GM12891 (cell line): ENCODE measurements at regions not wholly inside any gene's neighbourhood (a gene's known extent, or its start where the extent isn't known, plus 50 kb on each side); places are given as distances from the start of the nearest gene placed in this dataset.

Experiments used
- DNase-seq: peaks from one replicate; pipeline ENCODE4 v3.0.0; 2011; ENCODE audit warnings: low spot score; ENCODE audit not compliant: insufficient read length
- FAIRE-seq: peaks from 2 replicates; lab custom pipeline; 2011; peaks lifted over from hg19 to GRCh38; lab: Jason Lieb, UNC
- PAX5 ChIP-seq: IDR thresholded peaks from 2 replicates; pipeline ENCODE4 v1.6.1; 2011; ENCODE audit warnings: low read length, moderate library complexity, mild to moderate bottlenecking; ENCODE audit not compliant: insufficient read depth, severe bottlenecking
- POLR2A ChIP-seq: IDR thresholded peaks from 2 replicates; pipeline ENCODE4 v1.6.1; 2011; ENCODE audit warnings: low read depth, low read length, control low read depth
- POLR2AphosphoS5 ChIP-seq: IDR thresholded peaks from 2 replicates; pipeline ENCODE4 v1.6.1; 2011; ENCODE audit warnings: low read depth, low read length, control low read depth
- POU2F2 ChIP-seq: IDR thresholded peaks from 2 replicates; pipeline ENCODE4 v1.6.1; 2011; ENCODE audit warnings: low read depth, mild to moderate bottlenecking, control low read depth, low read length, moderate library complexity
- SPI1 ChIP-seq: IDR thresholded peaks from 2 replicates; pipeline ENCODE4 v1.6.1; 2011; ENCODE audit warnings: low read depth, low read length, control low read depth
- TAF1 ChIP-seq: IDR thresholded peaks from 2 replicates; pipeline ENCODE4 v1.6.1; 2011; ENCODE audit warnings: low read depth, low read length, control low read depth

DNA sequence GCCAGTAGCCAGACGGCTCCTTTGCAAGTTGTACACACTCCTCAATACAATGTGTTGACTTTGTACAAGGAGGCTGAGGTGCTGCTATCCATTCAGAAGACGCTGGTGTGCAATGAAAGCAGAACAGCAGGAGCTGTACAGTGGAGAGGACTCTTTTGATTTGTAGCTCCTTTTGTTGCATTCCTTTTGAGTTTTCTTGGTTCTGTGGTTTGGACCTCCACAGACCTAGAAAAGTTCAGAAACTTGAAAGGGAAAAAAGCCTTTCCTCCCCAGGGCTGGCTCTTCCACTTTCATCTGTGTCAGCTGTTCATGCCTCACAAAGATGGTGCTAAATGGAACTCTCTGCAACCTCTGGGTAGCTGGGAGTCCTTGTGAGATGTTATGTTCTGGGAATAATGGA, 117.4 kb downstream of the MAT2B start:
- DNase-seq (no peak), FAIRE-seq (no peak)
- TF ChIP-seq SPI1 (no peak), POLR2A (no peak), PAX5 (no peak), TAF1 (no peak), POU2F2 (no peak), POLR2AphosphoS5 (no peak)

DNA sequence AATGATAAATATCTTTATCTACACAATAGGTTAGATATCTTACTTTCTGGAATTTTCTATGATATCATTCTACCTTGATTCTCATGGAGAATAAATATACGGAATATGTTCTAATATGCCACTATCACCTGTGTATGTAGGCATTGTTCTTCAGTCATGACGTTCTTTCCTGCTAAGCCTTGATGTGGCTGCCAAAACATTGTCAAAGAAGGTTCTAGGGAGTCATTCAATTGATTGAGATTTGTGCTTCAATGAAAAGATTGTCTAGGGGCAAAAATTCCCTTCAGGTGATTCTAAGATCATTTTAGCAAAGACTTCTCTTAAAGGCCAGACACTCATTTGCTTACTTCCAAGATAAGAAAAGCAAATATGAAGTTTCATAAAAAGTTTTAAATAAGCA, 118.1 kb downstream of the MAT2B start:
- TF ChIP-seq POU2F2 = no peak
- TF ChIP-seq POLR2AphosphoS5 = no peak
- no peak for TF ChIP-seq POLR2A
- TF ChIP-seq SPI1 = no peak
- TF ChIP-seq TAF1 = no peak
- no peak for TF ChIP-seq PAX5
- DNase-seq (no peak), FAIRE-seq (no peak)

DNA sequence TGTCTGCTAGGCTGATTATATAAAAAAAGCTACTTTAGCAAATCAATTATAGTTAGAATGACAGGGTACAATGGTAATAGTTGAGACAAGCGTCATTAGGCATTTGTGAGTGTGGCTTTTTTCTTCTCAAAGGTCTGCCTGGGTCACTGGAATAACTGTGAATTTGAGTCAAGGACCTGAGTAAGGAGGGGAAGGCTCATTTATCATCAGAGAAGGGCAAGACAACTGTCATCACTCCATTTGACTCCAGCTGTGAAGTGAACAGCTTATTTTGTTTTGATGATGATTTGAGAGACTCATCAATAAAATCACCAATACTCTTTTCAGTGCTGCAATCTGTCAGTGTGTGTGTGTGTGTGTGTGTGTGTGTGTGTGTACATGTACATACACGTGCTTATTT, 118.6 kb downstream of the MAT2B start:
- no peak for TF ChIP-seq PAX5
- TF ChIP-seq POU2F2 = no peak
- no peak for TF ChIP-seq TAF1
- no peak for TF ChIP-seq POLR2A
- TF ChIP-seq POLR2AphosphoS5 = no peak
- TF ChIP-seq SPI1 = no peak
- no peak for DNase-seq
- no peak for FAIRE-seq

DNA sequence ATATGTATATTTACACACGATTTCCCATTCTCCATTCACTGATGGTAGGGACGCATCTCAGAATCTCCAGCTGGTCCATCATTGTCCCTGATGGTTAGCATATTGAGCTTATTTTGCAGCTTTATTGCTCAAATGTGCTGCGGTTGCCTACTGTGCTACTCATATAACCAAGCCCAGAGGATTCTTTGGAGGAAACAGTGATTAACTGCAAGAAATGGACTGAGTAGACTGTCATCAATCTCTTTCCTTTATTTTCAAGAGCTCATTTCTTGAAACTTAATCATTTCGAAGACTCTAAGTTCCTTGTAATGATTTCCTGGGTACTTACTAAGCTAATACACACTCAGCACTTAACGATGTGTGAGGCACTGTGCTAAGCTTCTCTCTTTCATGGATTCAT, 119.0 kb downstream of the MAT2B start:
- DNase-seq (no peak), FAIRE-seq (no peak)
- no peak for TF ChIP-seq POLR2AphosphoS5
- TF ChIP-seq TAF1 = no peak
- TF ChIP-seq POLR2A = no peak
- TF ChIP-seq SPI1 = no peak
- no peak for TF ChIP-seq POU2F2
- no peak for TF ChIP-seq PAX5

DNA sequence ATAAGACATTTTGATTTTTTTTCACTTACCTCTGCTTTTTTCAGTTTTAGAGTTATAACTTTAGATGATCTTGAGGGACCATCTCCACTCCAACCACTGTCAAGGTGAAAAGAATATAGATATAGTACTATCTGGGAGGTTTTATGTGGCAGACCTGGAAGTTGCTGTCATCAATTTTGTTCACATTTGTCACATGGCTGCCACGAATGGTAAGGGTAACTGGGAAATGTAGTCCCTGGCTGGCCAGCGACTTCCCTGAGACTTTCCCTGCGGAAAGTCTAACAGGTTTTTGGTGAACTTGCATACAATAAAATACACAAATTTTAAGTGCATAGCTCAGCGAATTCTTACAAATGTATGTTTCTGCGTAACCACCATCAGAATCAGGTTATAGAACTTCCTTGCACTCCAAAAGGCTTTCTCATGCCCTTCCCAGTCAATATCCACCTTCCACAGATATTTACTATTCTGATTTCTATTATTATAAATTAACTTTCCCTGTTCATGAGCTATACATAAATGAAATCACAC, 121.5 kb downstream of the MAT2B start:
- FAIRE-seq (no peak), DNase-seq (no peak)
- no peak for TF ChIP-seq POLR2A
- TF ChIP-seq SPI1 = no peak
- no peak for TF ChIP-seq POLR2AphosphoS5
- TF ChIP-seq PAX5 = no peak
- TF ChIP-seq POU2F2 = no peak
- no peak for TF ChIP-seq TAF1

DNA sequence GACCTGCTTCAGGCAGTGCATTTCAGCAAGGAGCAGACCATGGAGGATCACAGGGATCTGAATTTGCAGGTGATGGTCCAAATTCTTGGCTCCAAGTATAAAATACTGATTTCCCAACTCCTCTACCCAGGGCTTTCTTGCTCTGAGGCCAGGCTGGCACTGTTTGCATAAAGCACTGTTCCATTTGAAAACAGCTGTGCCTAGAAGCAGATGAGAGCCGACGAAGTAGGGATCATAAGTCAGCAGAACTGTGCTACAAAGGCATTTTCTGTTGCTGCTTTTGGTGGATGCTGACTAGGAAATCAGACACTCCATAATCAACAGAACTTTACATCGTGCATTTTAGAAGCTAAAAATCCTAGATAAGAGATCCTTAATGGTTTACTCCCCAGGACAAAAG, 126.4 kb downstream of the MAT2B start:
- no peak for DNase-seq
- TF ChIP-seq PAX5 (no peak), POLR2A (no peak), SPI1 (no peak), POLR2AphosphoS5 (no peak), POU2F2 (no peak), TAF1 (no peak)
- no peak for FAIRE-seq

DNA sequence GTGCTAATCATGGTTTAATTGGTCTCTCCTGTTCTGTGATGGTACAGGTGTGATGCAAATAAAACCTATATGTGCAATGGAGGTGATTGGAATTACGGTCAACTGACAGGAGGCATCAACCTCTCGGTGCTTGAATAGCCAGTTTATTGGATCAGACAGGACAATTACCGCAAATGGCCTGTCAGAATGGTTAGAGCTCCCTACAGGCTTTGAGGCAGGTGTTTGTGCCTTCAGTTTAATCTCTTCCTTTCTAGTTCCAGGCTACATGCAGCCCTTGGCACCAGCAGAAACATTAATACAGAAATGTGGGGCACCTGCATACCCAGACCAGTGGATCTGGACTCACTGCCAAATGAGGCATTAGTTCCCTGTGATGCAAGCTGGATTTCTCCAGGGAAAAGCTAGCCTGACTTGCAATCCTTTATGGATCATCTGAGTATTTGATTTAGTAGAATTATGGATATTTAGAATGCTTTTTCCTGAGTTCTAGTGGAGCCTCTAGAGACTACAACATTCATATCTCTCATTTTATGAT, 128.6 kb downstream of the MAT2B start:
- TF ChIP-seq PAX5 = no peak
- no peak for TF ChIP-seq SPI1
- no peak for TF ChIP-seq TAF1
- no peak for TF ChIP-seq POLR2AphosphoS5
- TF ChIP-seq POU2F2 = no peak
- no peak for TF ChIP-seq POLR2A
- DNase-seq = no peak
- no peak for FAIRE-seq

DNA sequence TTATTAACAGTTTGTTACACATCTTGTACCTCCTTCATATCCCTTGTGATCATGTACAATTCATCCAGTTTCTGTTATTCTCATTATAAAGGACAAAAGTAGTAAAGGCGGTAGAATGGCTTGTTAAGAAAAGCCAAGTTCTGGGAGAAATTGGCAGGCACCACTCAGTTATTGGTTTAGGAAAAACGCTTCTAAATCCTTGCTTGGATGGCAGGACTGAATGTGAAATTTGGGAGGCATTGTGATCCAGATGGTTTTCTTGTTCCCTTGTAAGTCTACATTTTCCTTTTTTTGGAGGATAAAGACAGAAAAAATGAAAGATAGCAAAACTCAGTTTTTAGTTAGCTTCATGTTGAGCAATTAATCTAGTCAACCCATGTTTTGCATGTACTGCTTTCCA, 130.2 kb downstream of the MAT2B start:
- FAIRE-seq = no peak

DNA sequence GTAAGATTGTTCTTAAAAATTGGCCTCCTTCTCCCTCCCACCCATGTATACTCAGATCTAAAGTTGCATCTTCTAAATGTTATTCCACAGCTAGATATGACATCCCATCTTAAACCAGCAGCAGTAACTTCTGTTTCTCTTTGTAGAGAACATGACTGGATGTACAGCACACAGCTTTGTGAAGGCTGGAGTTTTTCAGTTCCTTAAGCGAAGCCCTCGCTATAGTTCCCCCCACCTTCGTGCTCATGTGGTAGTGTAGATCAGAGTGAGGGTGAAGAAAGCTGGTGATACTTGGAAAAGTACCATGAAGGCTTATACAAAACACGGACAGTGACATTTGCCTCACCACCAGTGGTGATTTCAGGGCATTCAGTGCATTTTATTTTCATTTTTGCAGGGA, 137.5 kb downstream of the MAT2B start:
- no peak for DNase-seq
- FAIRE-seq = no peak
- TF ChIP-seq PAX5 = no peak
- TF ChIP-seq POLR2AphosphoS5 = no peak
- TF ChIP-seq POLR2A = no peak
- no peak for TF ChIP-seq SPI1

More for the DNA sequence above, 130.2 kb downstream of the MAT2B start:
- no peak for DNase-seq
- TF ChIP-seq PAX5 (no peak), POLR2AphosphoS5 (no peak), POLR2A (no peak), TAF1 (no peak), POU2F2 (no peak), SPI1 (no peak)

DNA sequence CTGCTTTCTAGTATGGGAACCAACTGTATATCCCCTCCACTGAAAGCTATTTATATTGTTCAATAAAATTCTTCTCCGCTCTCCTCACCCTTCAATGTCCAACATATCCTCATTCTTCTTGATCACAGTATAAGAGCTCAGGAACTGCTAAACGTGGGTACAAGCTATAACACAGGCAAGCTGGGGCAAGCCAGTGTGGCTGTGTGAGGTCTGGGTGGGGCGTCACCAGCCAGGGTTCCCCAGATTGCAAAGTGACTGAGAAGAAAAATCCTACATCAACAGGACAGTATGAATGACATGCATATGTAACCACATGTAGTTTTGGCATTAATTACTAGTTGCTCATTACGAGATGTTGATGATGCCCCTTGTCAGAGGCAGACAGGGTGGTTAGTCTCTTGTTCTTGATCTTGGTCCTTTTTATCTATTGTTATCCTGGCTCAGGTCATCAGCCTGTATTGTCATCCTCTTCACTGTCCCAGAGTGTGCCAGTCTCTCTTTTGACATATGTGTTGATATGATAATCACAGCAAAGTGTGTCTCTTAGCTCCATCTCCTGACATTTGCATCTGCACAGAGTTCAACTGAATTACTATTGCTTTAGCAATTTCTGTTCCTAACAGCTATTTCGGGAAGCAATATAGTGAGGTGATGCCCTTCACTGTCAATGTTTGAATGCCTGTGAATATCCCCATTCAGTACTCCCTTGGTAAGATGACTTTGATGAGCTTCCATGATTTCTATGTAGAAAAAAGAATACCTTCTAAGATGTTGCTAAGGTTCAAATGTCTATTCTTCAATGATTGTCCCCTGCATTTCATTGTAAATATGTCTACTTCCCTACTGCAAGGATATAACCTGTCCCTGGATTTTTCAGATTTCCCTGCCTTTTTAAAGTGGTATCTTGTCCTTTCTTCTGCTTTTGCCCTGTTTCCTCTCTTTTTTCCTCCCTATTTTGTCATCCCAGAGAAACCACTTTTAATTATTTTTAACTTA, 140.3 kb downstream of the MAT2B start:
- no peak for DNase-seq
- no peak for TF ChIP-seq POLR2AphosphoS5
- no peak for TF ChIP-seq PAX5
- no peak for TF ChIP-seq TAF1
- TF ChIP-seq SPI1 = no peak
- TF ChIP-seq POU2F2 = no peak
- no peak for TF ChIP-seq POLR2A
- FAIRE-seq = no peak
